Esophagus (tissue), 2 donors: ENCODE measurements at regions not wholly inside any gene's neighbourhood (a gene's known extent, or its start where the extent isn't known, plus 50 kb on each side); places are given as distances from the start of the nearest gene placed in this dataset.
"Not testable (repeated sequence)": the region's sequence is repeated elsewhere in the genome, so short reads cannot be mapped to it uniquely, and the experiment has no call there.

Experiments
- H3K27ac ChIP-seq, 2 donors: one replicate each; pipeline ENCODE4 v1.5.1; 2013; ENCODE audit warnings: low read depth in 2 of 2, mild to moderate bottlenecking in 2 of 2, inconsistent platforms in 1 of 2, low read length in 1 of 2, moderate library complexity in 1 of 2
- H3K27me3 ChIP-seq, 2 donors: one replicate each; pipeline ENCODE4 v1.6.1; 2013; ENCODE audit warnings: low read length in 2 of 2, control low read depth in 1 of 2, mild to moderate bottlenecking in 1 of 2; ENCODE audit not compliant: insufficient read depth in 2 of 2, control insufficient read depth in 1 of 2
- H3K36me3 ChIP-seq, 2 donors: one replicate each; pipeline ENCODE4 v1.6.1; 2013; ENCODE audit warnings: low read length in 1 of 2; ENCODE audit not compliant: control insufficient read depth in 2 of 2, insufficient read depth in 2 of 2
- H3K4me1 ChIP-seq, 2 donors: one replicate each; pipeline ENCODE4 v1.6.1; 2013; ENCODE audit warnings: low read length in 1 of 2; ENCODE audit not compliant: control insufficient read depth in 2 of 2, insufficient read depth in 2 of 2
- H3K4me3 ChIP-seq, 2 donors: one replicate each; pipeline ENCODE4 v1.5.1; 2013; ENCODE audit warnings: low read length in 2 of 2, mild to moderate bottlenecking in 2 of 2, low read depth in 1 of 2, moderate library complexity in 1 of 2
- H3K9me3 ChIP-seq, 2 donors: one replicate each; pipeline ENCODE4 v1.6.1; 2013; ENCODE audit warnings: mild to moderate bottlenecking in 2 of 2, low read depth in 1 of 2, low read length in 1 of 2, moderate library complexity in 1 of 2; ENCODE audit not compliant: control insufficient read depth in 2 of 2, insufficient read depth in 1 of 2
- WGBS, 2 donors: extraction: QIAGEN DNeasy Blood & Tissue Kit; methylation state at CpG; one replicate each; pipeline ENCODE4 v1.1.7; 2013; 5-methylcytosine and 5-hydroxymethylcytosine counted together
- donor health status: healthy with polysubstance abuse.
- donor health status: Bipolar disorder and iron deficiency.

DNA sequence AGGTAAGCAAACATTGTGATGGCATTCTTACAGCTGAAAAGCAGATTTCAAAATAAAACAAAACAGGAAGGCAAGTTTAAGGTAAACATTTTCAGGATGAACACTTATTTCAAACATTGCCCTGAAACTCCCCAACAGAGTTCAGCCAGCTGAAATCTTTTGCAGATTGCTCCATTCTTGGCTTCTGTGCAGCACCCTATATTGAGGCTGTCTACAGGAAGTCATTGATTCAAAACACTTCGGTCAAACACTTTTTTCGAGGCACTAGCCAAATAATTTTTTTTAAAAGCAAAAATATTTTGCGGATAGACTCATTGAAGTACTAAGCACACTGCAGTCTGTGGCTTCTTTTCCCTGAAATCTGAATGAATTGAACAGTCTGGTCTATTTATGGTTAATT, 318.1 kb upstream of the PDE3A start:
- Histone ChIP-seq H3K4me3 (no peak overlapping the region), H3K9me3 (no peaks in the 10 kb centered on the region), H3K27ac (no peak overlapping the region), H3K4me1 (no peaks in the 10 kb centered on the region), H3K36me3 (no peaks in the 10 kb centered on the region), H3K27me3 (no peaks in the 10 kb centered on the region)
- WGBS, 2 donors = 32 to 48% methylated on average over 3 of the region's 3 CpGs

DNA sequence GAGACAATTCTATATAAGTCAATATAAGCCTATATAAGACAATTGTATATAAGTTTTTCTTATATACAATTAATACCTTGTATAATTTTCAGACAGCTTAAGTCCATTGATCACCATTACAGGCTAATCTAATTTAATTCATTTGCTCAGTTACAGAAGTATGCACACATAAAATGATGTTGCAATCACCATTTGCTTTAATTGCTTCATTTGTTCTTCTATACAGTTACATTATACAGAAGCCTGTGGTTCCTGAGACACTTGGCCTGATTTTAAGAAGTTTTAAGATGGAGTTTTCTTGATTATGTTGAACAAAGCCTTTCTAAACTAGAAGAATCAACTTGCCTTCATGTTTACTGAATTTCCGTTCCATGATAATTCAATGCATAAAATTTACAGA, 314.6 kb upstream of the PDE3A start:
- Histone ChIP-seq H3K27ac (no peak overlapping the region), H3K4me3 (no peak overlapping the region), H3K36me3 (no peaks in the 10 kb centered on the region), H3K4me1 (no peaks in the 10 kb centered on the region), H3K27me3 (no peaks in the 10 kb centered on the region), H3K9me3 (no peaks in the 10 kb centered on the region)
- WGBS, 2 donors = 92 to 100% methylated on average over 1 of the region's 1 CpG

DNA sequence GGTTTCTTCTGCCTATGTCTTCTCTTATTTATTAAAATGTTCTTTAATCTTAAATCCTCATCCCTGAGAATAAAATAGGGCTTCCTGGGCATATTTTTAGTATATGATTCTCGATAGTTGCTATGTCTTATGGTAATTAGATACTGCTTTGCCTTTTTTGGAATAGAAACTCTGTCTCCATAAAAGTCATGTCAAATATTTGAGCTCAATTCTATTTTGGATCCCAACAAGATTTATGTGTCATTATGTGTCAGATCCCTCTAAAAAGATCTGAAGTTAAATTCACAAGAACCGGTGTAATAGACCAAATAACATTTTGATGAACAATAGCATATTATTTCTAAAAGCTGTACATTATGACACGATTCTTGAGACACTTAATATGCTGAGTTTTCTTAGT, 312.5 kb upstream of the PDE3A start:
- H3K36me3 ChIP-seq = no peaks in the 10 kb centered on the region
- H3K4me3 ChIP-seq = no peak overlapping the region
- H3K9me3 ChIP-seq = no peaks in the 10 kb centered on the region
- H3K4me1 ChIP-seq = no peaks in the 10 kb centered on the region
- no peaks in the 10 kb centered on the region for H3K27me3 ChIP-seq
- WGBS, 2 donors = 53 to 54% methylated on average over 3 of the region's 3 CpGs
- no peak overlapping the region for H3K27ac ChIP-seq

DNA sequence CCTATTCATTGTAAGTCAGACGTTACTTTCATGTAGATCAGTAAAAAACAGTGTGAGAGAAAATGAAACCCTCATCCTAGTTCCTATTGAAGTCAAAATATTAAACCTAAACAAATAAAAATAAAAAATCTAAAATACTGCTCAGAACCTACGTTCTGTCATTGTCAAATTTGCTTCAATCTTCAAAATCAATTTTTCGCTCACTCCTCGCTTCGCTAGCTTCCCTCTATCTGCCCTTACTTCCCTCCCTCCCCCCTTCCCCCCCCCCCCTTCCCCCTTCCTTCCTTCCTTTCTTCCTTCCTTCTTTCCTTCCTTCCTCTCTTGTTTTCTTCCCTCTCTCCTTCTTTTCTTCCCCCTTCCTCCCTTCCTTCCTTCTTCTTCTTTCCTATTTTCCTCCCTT, 310.9 kb upstream of the PDE3A start:
- Histone ChIP-seq H3K27ac (no peak overlapping the region), H3K9me3 (no peaks in the 10 kb centered on the region), H3K4me3 (no peak overlapping the region), H3K27me3 (no peaks in the 10 kb centered on the region), H3K36me3 (no peaks in the 10 kb centered on the region), H3K4me1 (no peaks in the 10 kb centered on the region)
- 67 to 71% methylated on average over 5 of the region's 5 CpGs for WGBS, 2 donors

DNA sequence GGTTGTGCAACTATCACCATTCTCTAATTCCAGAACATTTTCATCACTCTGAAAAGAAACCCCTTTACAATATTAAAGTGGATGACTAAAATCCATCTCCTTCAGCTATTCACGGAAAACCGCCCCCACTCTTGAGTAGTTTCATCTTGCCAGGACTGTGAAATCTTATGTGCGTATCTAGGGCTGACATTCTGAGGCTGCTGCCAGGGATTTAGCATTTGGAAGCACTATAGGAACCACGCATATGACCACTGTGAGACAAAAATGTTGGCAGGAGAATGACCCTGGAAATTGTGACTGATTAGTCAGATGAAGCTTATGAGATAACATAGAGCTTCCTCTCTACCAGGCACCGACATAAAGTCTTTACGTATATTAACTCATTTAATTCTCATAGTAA, 305.2 kb upstream of the PDE3A start:
- H3K4me1 ChIP-seq = no peaks in the 10 kb centered on the region
- no peaks in the 10 kb centered on the region for H3K27me3 ChIP-seq
- no peaks in the 10 kb centered on the region for H3K9me3 ChIP-seq
- no peaks in the 10 kb centered on the region for H3K36me3 ChIP-seq
- WGBS, 2 donors = 80 to 82% methylated on average over 6 of the region's 6 CpGs
- H3K4me3 ChIP-seq = no peak overlapping the region
- no peak overlapping the region for H3K27ac ChIP-seq

DNA sequence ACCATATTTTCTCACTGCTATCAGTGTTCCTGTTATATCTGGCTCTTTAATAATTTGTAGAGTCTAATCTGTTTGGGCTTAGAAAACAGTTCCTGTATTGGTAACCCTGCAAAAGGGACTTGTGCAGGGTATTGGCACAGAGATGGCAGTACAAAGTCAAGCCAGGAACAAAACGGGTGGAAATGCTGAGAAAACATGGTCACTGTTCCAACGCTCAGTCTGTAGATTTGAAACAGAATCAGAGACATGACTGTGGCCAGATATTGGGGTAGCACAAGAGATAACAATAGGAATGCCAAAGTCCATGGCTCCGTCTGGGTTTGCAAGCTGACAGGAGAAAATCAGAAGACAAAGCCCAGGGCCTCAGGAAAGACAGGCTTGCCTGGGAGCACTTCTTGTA, 290.7 kb upstream of the PDE3A start:
- Histone ChIP-seq H3K4me3 (no peak overlapping the region), H3K27ac (no peak overlapping the region), H3K4me1 (no peaks in the 10 kb centered on the region), H3K27me3 (no peaks in the 10 kb centered on the region), H3K9me3 (no peaks in the 10 kb centered on the region), H3K36me3 (no peaks in the 10 kb centered on the region)
- WGBS, 2 donors = 47 to 52% methylated on average over 3 of the region's 3 CpGs

DNA sequence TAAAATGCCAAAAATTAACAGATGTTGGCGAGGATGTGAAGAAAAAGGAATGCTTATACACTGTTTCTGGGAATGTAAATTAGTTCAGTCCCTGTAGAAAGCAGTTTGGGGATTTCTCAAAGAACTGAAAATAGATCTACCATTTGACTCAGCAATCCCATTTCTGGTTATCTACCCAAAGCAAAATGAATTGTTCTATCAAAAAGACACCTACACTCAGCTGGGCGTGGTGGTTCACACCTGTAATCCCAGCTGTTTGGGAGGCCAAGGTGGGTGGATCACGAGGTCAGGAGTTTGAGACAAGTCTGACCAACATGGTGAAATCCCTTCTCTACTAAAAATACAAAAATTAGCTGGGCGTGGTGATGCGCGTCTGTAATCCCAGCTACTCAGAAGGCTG, 279.3 kb upstream of the PDE3A start:
- H3K36me3 ChIP-seq = no peaks in the 10 kb centered on the region
- peaks cover 0 to 2% of the 10 kb centered on the region in 2 donors for H3K9me3 ChIP-seq
- 84 to 86% methylated on average over 6 of the region's 6 CpGs for WGBS, 2 donors
- H3K4me3 ChIP-seq = no peak overlapping the region
- H3K27me3 ChIP-seq = no peaks in the 10 kb centered on the region
- H3K27ac ChIP-seq = no peak overlapping the region
- no peaks in the 10 kb centered on the region for H3K4me1 ChIP-seq

DNA sequence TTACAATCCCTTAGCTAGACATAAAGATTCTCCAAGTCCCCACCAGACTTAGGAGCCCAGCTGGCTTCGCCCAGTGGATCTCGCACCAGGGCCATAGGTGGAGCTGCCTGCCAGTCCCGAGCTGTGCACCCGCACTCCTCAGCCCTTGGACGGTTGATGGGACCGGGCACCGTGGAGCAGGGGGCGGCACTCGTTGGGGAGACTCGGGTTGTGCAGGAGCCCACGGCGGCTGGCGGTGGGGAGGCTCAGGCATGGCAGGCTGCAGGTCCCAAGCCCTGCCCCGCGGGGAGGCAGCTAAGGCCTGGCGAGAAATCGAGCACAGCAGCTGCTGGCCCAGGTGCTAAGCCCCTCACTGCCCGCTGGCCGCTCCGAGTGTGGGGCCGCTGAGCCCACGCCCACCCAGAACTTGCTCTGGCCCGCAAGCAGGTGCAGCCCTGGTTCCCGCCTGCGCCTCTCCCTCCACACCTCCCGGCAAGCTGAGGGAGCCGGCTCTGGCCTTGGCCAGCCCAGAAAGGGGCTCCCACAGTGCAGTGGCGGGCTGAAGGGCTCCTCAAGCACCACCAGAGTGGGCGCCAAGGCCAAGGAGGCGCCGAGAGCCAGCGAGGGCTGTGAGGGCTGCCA, 275.0 kb upstream of the PDE3A start:
- H3K36me3 ChIP-seq, H3K4me3 ChIP-seq, H3K4me1 ChIP-seq, H3K27ac ChIP-seq, H3K9me3 ChIP-seq, H3K27me3 ChIP-seq: not testable (repeated sequence)
- WGBS, 2 donors = 91 to 92% methylated on average over 32 of the region's 32 CpGs

DNA sequence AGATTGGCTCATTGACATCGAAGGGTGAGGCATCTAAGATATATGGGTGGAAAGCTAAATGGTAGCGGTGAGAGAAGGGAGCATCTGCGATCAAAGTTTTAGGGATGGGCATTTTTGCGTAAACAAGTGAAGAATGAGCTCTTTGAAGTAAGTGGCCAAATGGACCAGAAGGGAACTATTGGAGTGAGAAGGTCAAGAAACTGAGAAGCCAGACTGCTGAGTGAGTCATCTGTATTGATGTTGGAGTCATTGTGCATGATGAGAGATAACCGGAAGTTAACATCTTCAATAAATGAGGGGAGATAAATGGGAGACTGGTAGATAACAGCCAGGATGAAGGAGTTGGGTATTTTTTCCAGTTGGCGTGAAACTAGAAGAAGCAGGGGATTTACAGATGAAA, 271.9 kb upstream of the PDE3A start:
- peaks cover 0 to 3% of the 10 kb centered on the region in 2 donors for H3K4me1 ChIP-seq
- H3K9me3 ChIP-seq = peaks cover 0 to 2% of the 10 kb centered on the region in 2 donors
- H3K36me3 ChIP-seq = no peaks in the 10 kb centered on the region
- WGBS, 2 donors = 79 to 87% methylated on average over 6 of the region's 6 CpGs
- H3K4me3 ChIP-seq = no peak overlapping the region
- no peaks in the 10 kb centered on the region for H3K27me3 ChIP-seq
- no peak overlapping the region for H3K27ac ChIP-seq

DNA sequence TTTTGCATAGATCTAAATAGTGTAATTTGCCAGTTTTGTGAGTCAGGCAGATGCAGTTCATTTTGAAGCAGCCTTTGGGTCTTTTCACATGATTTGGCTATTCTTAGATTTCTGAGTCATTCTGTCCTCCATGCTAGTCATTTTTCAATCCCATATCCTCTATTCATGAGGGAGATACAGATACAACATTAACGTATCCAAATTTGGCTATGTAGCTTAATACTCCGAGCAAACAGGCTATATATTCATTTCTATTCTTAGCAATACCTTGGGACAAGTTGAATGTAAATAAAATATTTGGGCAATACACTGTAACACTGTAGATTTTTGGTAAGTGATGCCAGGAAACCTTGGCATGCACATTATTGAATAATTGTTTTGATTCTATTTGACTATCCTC, 270.7 kb upstream of the PDE3A start:
- Histone ChIP-seq H3K4me1 (peaks cover 0 to 3% of the 10 kb centered on the region in 2 donors), H3K36me3 (no peaks in the 10 kb centered on the region), H3K27me3 (no peaks in the 10 kb centered on the region), H3K9me3 (peaks cover 0 to 3% of the 10 kb centered on the region in 2 donors), H3K4me3 (no peak overlapping the region), H3K27ac (no peak overlapping the region)
- 14 to 30% methylated on average over 2 of the region's 2 CpGs for WGBS, 2 donors
